ENCODE measurements at regions not wholly inside any gene's neighbourhood (a gene's known extent, or its start where the extent isn't known, plus 50 kb on each side); places are given as distances from the start of the nearest gene placed in this dataset.

- TF ChIP-seq CTCF (IDR thresholded peaks at IDR 0.05 in 8 of 11, conservative IDR thresholded peaks at IDR 0.05 in 3 of 11) (no peak), POLR2A (IDR thresholded peaks at IDR 0.05) (no peak), POLR2AphosphoS5 (IDR thresholded peaks at IDR 0.05) (no peak)
Measured at GRCh38 chr2:383178-383577, 95.3 kb upstream of the ALKAL2 start.

Measured in spleen (tissue), 7 donors.